Transverse colon (tissue), 4 donors: ENCODE measurements at regions not wholly inside any gene's neighbourhood (a gene's known extent, or its start where the extent isn't known, plus 50 kb on each side); places are given as distances from the start of the nearest gene placed in this dataset.
A peak's percentile ranks its signal among the peaks of the same experiment; 100 is the strongest.

Experiments
- POLR2A ChIP-seq: fragments of 450-650 bp; IDR thresholded peaks from one replicate; pipeline ENCODE4 v1.6.1; 2016; ENCODE audit warnings: antibody characterized with exemption, mild to moderate bottlenecking, moderate library complexity
- POLR2AphosphoS5 ChIP-seq, 3 donors: sonication (generic); formaldehyde crosslinking; IDR thresholded peaks; one replicate each; pipeline ENCODE4 v1.6.1; 2016; ENCODE audit warnings: antibody characterized with exemption in 3 of 3
- TF ChIP-seq, protein P1 (sequence below), 5 experiments: fragments of 200-600 bp in 3 of 5; fragments of 450-650 bp in 2 of 5; sonication (generic) in 3 of 5; IDR thresholded peaks; 1 replicate in 2 of 5; 2 replicates in 3 of 5; pipeline ENCODE4 v1.5.1; 2016 to 2017; ENCODE audit warnings: antibody characterized with exemption in 5 of 5, inconsistent platforms in 3 of 5, mild to moderate bottlenecking in 2 of 5, moderate library complexity in 1 of 5

DNA sequence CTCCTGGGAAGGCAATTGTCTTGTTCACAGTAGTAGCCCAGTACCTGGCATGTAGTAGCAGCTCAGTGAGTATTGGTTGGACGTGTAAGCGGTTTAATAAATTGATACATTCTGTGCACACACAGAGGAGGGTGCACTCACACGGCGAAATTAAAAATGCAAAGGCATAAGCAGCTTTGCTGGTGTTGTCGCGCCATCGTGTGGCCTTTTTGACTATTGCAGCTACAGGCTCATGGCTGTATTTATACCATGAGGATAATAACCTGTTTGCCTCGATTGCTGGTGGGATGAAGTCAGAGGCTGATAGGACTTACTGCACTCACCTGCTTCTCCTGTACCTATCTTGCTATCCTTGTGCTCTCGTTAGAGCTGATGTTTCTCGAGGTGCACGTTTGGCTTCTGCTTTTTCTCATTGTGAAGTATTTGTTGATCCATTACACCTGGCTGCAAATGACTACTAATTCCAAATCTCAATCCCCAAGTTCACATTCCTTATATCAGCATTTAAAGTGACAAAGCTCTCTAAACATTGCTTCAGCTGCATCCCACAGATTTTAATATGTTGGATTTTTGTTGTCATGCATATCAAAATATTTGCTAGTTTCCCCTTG lies 61.5 kb downstream of the TBXT start:
- TF ChIP-seq POLR2AphosphoS5 (IDR thresholded peaks at IDR 0.05) = no peak
- no peak for TF ChIP-seq POLR2A
- TF ChIP-seq, protein P1, sequence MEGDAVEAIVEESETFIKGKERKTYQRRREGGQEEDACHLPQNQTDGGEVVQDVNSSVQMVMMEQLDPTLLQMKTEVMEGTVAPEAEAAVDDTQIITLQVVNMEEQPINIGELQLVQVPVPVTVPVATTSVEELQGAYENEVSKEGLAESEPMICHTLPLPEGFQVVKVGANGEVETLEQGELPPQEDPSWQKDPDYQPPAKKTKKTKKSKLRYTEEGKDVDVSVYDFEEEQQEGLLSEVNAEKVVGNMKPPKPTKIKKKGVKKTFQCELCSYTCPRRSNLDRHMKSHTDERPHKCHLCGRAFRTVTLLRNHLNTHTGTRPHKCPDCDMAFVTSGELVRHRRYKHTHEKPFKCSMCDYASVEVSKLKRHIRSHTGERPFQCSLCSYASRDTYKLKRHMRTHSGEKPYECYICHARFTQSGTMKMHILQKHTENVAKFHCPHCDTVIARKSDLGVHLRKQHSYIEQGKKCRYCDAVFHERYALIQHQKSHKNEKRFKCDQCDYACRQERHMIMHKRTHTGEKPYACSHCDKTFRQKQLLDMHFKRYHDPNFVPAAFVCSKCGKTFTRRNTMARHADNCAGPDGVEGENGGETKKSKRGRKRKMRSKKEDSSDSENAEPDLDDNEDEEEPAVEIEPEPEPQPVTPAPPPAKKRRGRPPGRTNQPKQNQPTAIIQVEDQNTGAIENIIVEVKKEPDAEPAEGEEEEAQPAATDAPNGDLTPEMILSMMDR (IDR thresholded peaks at IDR 0.05) = peak; percentile 70 to 89 (median 79)
